HG03159 (cell line): ENCODE measurements at regions not wholly inside any gene's neighbourhood (a gene's known extent, or its start where the extent isn't known, plus 50 kb on each side); places are given as distances from the start of the nearest gene placed in this dataset.
"Not testable (repeated sequence)": the region's sequence is repeated elsewhere in the genome, so short reads cannot be mapped to it uniquely, and the experiment has no call there.

Experiments
- ATAC-seq: cut with Tn5 transposase; IDR thresholded peaks from one replicate; pipeline ENCODE4 v1.9.1; 2021; ENCODE audit warnings: mild to moderate bottlenecking, moderate library complexity; ENCODE audit not compliant: unreplicated experiment

GRCh38 chr1:81308191-81308590 is 492.5 kb upstream of the ADGRL2 start:
- ATAC-seq, result no peak

GRCh38 chr1:81307786-81308185 is 492.9 kb upstream of the ADGRL2 start:
- no peak for ATAC-seq

- peak; percentile 80 for ATAC-seq
These were observed 494.7 kb upstream of the ADGRL2 start for GRCh38 chr1:81305997-81306452.

GRCh38 chr1:81304187-81304586 is 496.5 kb upstream of the ADGRL2 start:
- no peak for ATAC-seq

- ATAC-seq, result no peak
These were observed 500.8 kb upstream of the ADGRL2 start for GRCh38 chr1:81299892-81300291.

GRCh38 chr1:81298266-81298665 is 502.5 kb upstream of the ADGRL2 start:
- no peak for ATAC-seq

GRCh38 chr1:81296601-81297000 is 504.1 kb upstream of the ADGRL2 start:
- ATAC-seq, result no peak

GRCh38 chr1:81290326-81290725 is 510.4 kb upstream of the ADGRL2 start:
- ATAC-seq, result no peak

GRCh38 chr1:81288689-81289088 is 512.0 kb upstream of the ADGRL2 start:
- ATAC-seq, result no peak

- ATAC-seq, result no peak
These were observed 513.2 kb upstream of the ADGRL2 start for GRCh38 chr1:81287411-81288080.

GRCh38 chr1:81270051-81270450 is 530.7 kb upstream of the ADGRL2 start:
- ATAC-seq, result no peak

- ATAC-seq, result no peak
These were observed 535.8 kb upstream of the ADGRL2 start for GRCh38 chr1:81264976-81265375.

- ATAC-seq, result no peak
These were observed 540.9 kb upstream of the ADGRL2 start for GRCh38 chr1:81259625-81260411.

- ATAC-seq, result no peak
These were observed 546.2 kb upstream of the ADGRL2 start for GRCh38 chr1:81254560-81254959.

GRCh38 chr1:81254068-81254467 is 546.7 kb upstream of the ADGRL2 start:
- no peak for ATAC-seq

GRCh38 chr1:81252471-81253151 is 548.1 kb upstream of the ADGRL2 start:
- ATAC-seq, result no peak

- ATAC-seq, result not testable (repeated sequence)
These were observed 549.9 kb upstream of the ADGRL2 start for GRCh38 chr1:81250825-81251224.

- not testable (repeated sequence) for ATAC-seq
These were observed 555.5 kb upstream of the ADGRL2 start for GRCh38 chr1:81245084-81245715.

GRCh38 chr1:81244612-81245011 is 556.1 kb upstream of the ADGRL2 start:
- ATAC-seq, result not testable (repeated sequence)

GRCh38 chr1:81242103-81242502 is 558.6 kb upstream of the ADGRL2 start:
- ATAC-seq, result no peak

GRCh38 chr1:81238129-81238528 is 562.6 kb upstream of the ADGRL2 start:
- no peak for ATAC-seq
